Hematopoietic multipotent progenitor cell treated with erythropoietin and hydrocortisone succinate and interleukin-3 and kit ligand, for 4 days (in vitro differentiated cells): ENCODE measurements at regions not wholly inside any gene's neighbourhood (a gene's known extent, or its start where the extent isn't known, plus 50 kb on each side); places are given as distances from the start of the nearest gene placed in this dataset.
"Not testable (repeated sequence)": the region's sequence is repeated elsewhere in the genome, so short reads cannot be mapped to it uniquely, and the experiment has no call there.

ENCODE experiments used
- DNase-seq: peaks from one replicate; pipeline ENCODE4 v3.0.0-alpha.2; 2015

GRCh38 chr7:106372595-106373318 is 88.0 kb upstream of the NAMPT start:
- no peak for DNase-seq

GRCh38 chr7:106372126-106372525 is 87.3 kb upstream of the NAMPT start:
- no peak for DNase-seq

- no peak for DNase-seq
Measured at GRCh38 chr7:106371629-106372028, 86.8 kb upstream of the NAMPT start.

GRCh38 chr7:106370542-106370941 is 85.8 kb upstream of the NAMPT start:
- DNase-seq: no peak

- no peak for DNase-seq
Measured at GRCh38 chr7:106369816-106370215, 85.0 kb upstream of the NAMPT start.

GRCh38 chr7:106369352-106369751 is 84.6 kb upstream of the NAMPT start:
- no peak for DNase-seq

GRCh38 chr7:106367664-106368063 is 82.9 kb upstream of the NAMPT start:
- no peak for DNase-seq

GRCh38 chr7:106367018-106367420 is 82.2 kb upstream of the NAMPT start:
- peak; percentile 66 for DNase-seq

- peak; percentile 62 for DNase-seq
Measured at GRCh38 chr7:106365252-106366005, 80.6 kb upstream of the NAMPT start.

GRCh38 chr7:106362507-106362906 is 77.7 kb upstream of the NAMPT start:
- DNase-seq: not testable (repeated sequence)

- peak; percentile 12 for DNase-seq
Measured at GRCh38 chr7:106358103-106358663, 73.4 kb upstream of the NAMPT start.

- DNase-seq: no peak
Measured at GRCh38 chr7:106357675-106358074, 72.9 kb upstream of the NAMPT start.

GRCh38 chr7:106354822-106355221 is 70.0 kb upstream of the NAMPT start:
- DNase-seq: no peak

- no peak for DNase-seq
Measured at GRCh38 chr7:106353944-106354343, 69.2 kb upstream of the NAMPT start.

- no peak for DNase-seq
Measured at GRCh38 chr7:106348231-106348630, 63.4 kb upstream of the NAMPT start.

- peak; percentile 46 for DNase-seq
Measured at GRCh38 chr7:106347229-106347833, 62.5 kb upstream of the NAMPT start.

- DNase-seq: peak; percentile 86
Measured at GRCh38 chr7:106346678-106347217, 62.0 kb upstream of the NAMPT start.

GRCh38 chr7:106346167-106346677 is 61.4 kb upstream of the NAMPT start:
- DNase-seq: no peak

- peak; percentile 6 for DNase-seq
Measured at GRCh38 chr7:106345421-106346166, 60.8 kb upstream of the NAMPT start.

- DNase-seq: no peak
Measured at GRCh38 chr7:106344861-106345260, 60.1 kb upstream of the NAMPT start.

- no peak for DNase-seq
Measured at GRCh38 chr7:106344211-106344610, 59.4 kb upstream of the NAMPT start.

- not testable (repeated sequence) for DNase-seq
Measured at GRCh38 chr7:106342049-106342448, 57.3 kb upstream of the NAMPT start.
